Coronary artery (tissue), 2 donors: ENCODE measurements at regions not wholly inside any gene's neighbourhood (a gene's known extent, or its start where the extent isn't known, plus 50 kb on each side); places are given as distances from the start of the nearest gene placed in this dataset.

Experiments
- DNase-seq: peaks from one replicate; pipeline ENCODE4 v3.0.0-alpha.2; 2017; ENCODE audit warnings: low spot score
- H3K27ac ChIP-seq, 2 donors: fragments of 200-600 bp; sonication (generic); one replicate each; pipeline ENCODE4 v1.5.1; 2016 to 2019
- H3K4me3 ChIP-seq: fragments of 200-600 bp; sonication (generic); 2 replicates; pipeline ENCODE4 v1.5.1; 2016; ENCODE audit warnings: mild to moderate bottlenecking, moderate library complexity
- CTCF ChIP-seq: fragments of 200-600 bp; sonication (generic); IDR thresholded peaks from one replicate; pipeline ENCODE4 v1.5.1; 2019; ENCODE audit warnings: antibody characterized with exemption

- no peak overlapping the region for H3K4me3 ChIP-seq
- no peak for DNase-seq
- H3K27ac ChIP-seq = no peak overlapping the region
- no peak for TF ChIP-seq CTCF
Observed at GRCh38 chr13:84077271-84077670, 195.0 kb upstream of the SLITRK1 start.

GRCh38 chr13:84076280-84076679 is 194.0 kb upstream of the SLITRK1 start:
- no peak for DNase-seq
- TF ChIP-seq CTCF = no peak

GRCh38 chr13:84050536-84050935 is 168.3 kb upstream of the SLITRK1 start:
- Histone ChIP-seq H3K27ac (no peak overlapping the region), H3K4me3 (no peak overlapping the region)
- no peak for TF ChIP-seq CTCF
- DNase-seq = no peak

More at GRCh38 chr13:84076280-84076679, 194.0 kb upstream of the SLITRK1 start:
- H3K27ac ChIP-seq = no peak overlapping the region
- no peak overlapping the region for H3K4me3 ChIP-seq

GRCh38 chr13:84049443-84050219 is 167.4 kb upstream of the SLITRK1 start:
- Histone ChIP-seq H3K27ac (no peak overlapping the region), H3K4me3 (no peak overlapping the region)
- no peak for DNase-seq
- no peak for TF ChIP-seq CTCF

GRCh38 chr13:84044805-84045204 is 162.5 kb upstream of the SLITRK1 start:
- no peak for TF ChIP-seq CTCF
- no peak for DNase-seq
- no peak overlapping the region for H3K4me3 ChIP-seq
- no peak overlapping the region for H3K27ac ChIP-seq

GRCh38 chr13:84038001-84038400 is 155.7 kb upstream of the SLITRK1 start:
- Histone ChIP-seq H3K27ac (no peak overlapping the region), H3K4me3 (no peak overlapping the region)
- DNase-seq = no peak
- TF ChIP-seq CTCF = no peak

- no peak for TF ChIP-seq CTCF
- no peak for DNase-seq
- Histone ChIP-seq H3K27ac (no peak overlapping the region), H3K4me3 (no peak overlapping the region)
Observed at GRCh38 chr13:84032116-84032515, 149.8 kb upstream of the SLITRK1 start.
